Inferior parietal cortex (tissue), 1 donor: ENCODE measurements at regions not wholly inside any gene's neighbourhood (a gene's known extent, or its start where the extent isn't known, plus 50 kb on each side); places are given as distances from the start of the nearest gene placed in this dataset.

Experiments used
- DNase-seq: peaks from one replicate; pipeline ENCODE4 v3.0.0-alpha.2; 2016; ENCODE audit errors: extremely low spot score

DNA sequence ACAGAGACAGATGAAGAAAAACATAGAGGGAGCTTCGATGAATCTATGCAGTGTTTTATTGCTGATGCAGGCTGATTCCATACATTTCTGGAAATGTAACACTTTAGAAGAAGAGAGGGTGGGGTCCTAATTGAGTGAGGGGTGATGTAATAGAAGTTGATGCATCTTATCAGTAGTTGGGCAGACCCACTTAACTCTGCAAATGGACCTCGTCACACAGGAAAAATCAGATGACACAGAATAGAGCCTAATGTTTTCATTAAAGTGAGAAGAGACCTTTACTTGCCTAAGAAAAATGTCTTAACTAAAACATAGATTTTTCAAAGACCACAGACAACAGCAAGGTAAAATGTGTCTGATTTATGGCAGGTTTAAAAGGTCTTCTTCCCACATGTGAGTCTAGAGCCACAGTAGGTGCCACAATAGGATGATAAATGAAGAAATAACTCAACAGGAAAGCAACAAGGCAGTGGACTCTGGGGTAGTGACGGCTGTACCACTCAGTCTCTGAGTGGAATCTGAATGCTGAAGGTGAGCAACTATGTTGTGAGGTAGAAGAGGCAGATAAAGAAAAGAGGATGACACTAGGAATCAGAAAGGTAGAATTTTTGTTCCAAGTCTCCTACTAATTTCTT is 414.7 kb upstream of the PIK3C3 start:
- DNase-seq = no peak

GRCh38 chr18:41538751-41539150 is 416.3 kb upstream of the PIK3C3 start:
- DNase-seq = no peak

GRCh38 chr18:41537666-41538065 is 417.4 kb upstream of the PIK3C3 start:
- no peak for DNase-seq

DNA sequence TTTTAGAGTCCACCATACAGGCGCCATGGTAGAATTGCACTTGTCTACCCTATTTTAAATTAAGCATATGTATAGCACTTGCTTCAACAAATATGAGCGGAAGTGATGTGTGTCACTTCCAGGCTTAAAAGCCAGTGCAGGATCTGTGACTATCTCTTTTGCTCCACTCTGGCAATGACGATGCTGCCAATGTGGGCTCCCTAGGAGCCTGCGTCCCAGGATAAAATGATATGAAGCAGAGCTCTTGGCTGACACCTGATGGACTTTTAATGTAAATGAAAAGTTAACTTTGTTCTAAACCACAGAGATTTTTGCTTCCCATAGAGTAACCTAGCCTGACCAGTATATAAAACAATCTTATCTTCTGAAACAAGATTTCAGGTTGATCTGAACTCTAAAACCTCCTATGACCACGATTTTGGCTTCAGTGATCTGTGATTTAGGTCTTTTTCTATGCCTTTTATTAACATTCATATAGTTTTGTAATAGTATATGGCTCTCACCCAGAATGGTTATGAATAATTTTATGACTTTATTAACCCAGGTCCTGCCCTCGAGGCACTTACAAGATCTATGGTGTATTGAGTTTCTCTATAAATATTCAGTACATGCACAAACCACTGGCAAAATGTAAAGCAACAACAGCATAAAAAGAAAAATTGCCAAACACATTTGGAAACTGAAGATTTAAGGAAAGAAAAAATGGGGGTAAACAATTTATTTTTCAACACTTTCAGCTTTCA is 422.5 kb upstream of the PIK3C3 start:
- no peak for DNase-seq

DNA sequence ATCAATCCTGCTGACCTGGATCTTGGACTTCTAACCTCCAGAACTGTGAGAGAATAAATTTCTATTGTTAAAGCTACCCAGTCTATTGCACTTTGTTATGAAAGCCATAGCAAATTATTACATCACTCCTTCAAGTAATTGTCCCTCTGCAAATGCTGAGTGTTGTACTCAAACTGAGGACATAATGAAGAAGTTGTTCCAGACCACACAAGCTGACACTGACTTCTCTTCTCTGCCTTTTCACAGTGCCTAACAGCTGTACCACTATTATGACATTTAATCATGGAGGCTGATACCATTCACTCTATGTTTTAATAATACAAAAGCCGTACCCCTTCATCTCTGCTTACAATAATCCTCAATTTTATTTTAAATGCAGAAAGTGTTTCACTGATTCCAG is 424.1 kb upstream of the PIK3C3 start:
- no peak for DNase-seq

GRCh38 chr18:41529093-41529492 is 425.9 kb upstream of the PIK3C3 start:
- no peak for DNase-seq

- no peak for DNase-seq
These were observed 429.0 kb upstream of the PIK3C3 start for GRCh38 chr18:41526054-41526453.

- DNase-seq = no peak
These were observed 430.2 kb upstream of the PIK3C3 start for GRCh38 chr18:41524674-41525470.

DNA sequence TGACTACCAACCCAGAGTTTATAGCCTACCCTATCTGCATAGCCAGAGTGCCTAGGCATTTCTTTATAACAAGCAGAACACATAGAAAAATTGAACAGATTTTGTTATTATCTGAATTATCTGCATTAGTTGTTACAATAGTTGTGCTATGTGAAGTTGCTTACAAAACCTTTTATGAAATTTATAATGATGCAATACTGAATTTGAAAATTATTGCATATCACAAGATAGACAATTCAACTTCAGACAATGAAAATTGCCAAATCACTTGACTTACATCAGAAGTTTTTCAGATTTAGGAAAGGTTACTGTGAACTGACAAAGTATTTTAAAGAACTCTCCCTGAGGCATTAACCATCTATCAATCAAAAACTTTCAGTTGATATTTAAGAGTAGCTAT is 437.9 kb upstream of the PIK3C3 start:
- no peak for DNase-seq

- DNase-seq = no peak
These were observed 441.6 kb upstream of the PIK3C3 start for GRCh38 chr18:41513438-41513837.

DNA sequence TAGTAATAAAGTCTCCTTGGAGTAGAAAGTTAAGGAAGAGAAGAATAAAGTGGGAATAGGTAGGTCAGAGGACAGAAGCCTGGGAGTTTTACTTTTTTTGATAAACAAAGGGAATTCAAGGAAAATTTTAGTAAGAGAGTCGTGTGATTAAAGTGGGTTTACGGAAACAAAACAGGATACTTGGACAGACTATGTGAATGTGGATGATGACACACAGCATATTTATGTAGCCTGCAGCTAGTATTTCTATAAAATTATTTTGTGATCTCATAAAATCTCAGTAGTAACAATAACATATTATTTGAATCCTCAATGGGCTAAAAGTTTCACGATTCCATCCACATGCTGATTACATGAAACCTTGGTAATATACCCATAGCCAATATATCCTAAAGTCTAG is 450.7 kb upstream of the PIK3C3 start:
- DNase-seq = no peak

DNA sequence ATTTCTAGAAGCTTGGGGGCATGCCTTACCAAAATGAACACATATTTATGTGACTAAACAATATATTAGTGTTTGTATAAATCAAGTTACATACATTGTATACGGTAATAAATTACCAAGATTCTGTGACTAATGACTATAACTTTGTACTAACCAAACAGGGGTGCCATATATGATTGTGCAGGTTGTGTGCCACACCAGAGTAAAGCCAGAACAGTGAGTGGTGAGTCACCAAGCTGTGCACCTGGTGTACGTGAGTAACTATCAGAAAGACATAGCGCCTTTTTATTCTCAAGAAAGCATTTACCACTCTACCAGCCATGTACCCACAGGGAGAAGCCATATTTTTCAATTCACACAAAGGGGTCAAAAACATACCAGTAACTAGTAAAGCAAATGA is 453.2 kb upstream of the PIK3C3 start:
- no peak for DNase-seq

DNA sequence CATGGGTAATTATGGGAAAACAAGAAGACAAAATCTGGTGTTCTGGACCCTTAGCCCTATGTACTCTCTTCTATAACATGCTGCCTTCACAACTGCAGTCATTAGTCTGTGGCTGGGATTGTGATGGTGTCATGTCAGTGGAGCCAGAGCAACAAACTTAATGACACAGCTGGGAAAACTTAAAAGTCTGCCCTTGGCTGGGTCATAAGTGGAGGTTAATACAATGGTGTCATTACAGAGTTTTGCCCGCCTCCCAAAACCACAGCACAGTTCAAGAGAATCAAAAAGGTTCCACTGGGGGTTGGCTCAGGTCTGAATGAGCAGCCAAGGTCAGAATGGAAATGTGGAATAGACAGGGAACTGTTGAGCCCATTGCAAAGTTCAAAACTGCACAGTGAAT is 455.7 kb upstream of the PIK3C3 start:
- no peak for DNase-seq

- no peak for DNase-seq
These were observed 464.2 kb upstream of the PIK3C3 start for GRCh38 chr18:41490861-41491260.

- DNase-seq = no peak
These were observed 468.5 kb upstream of the PIK3C3 start for GRCh38 chr18:41486575-41486974.

- DNase-seq = no peak
These were observed 471.0 kb upstream of the PIK3C3 start for GRCh38 chr18:41484069-41484468.

- DNase-seq = no peak
These were observed 472.5 kb upstream of the PIK3C3 start for GRCh38 chr18:41482501-41482900.

GRCh38 chr18:41466436-41467160 is 488.4 kb upstream of the PIK3C3 start:
- DNase-seq = no peak

DNA sequence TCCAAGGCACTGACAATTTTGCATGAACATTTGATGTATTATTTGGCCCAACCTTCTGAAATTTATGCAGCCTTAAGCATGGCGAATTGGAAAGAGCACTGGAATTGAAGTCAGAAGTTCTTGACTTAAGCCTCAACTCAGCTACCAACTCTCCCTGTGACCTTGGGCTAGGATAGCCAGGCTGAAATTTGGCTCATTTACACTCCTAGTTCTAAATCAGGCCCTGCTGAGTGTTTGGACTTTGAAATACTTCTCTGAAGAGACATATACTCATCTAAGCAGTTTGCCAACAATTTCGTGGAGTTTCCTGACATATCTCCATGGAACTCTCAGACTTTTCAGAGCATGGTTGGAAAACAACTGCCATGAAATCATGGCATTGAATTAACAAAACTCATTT is 489.6 kb upstream of the PIK3C3 start:
- DNase-seq = no peak

DNA sequence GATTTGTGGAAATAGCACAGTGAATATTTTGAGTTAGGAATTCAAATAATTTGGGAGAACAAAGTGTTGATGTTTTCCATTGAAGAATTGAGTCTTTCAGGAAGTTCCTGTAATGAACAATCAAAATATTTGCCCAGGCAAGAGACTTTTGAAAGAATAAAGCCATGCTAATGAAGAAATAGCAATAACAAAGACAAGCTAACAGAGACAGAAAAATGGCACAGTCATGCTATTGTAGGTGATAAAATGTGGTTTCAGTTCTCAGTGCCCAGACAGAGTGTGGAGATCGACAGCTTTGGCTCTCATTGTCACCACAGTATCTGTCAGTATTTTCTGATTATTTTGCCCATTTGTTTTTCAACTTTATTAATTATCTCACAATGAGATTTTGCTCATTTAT is 490.8 kb upstream of the PIK3C3 start:
- no peak for DNase-seq

DNA sequence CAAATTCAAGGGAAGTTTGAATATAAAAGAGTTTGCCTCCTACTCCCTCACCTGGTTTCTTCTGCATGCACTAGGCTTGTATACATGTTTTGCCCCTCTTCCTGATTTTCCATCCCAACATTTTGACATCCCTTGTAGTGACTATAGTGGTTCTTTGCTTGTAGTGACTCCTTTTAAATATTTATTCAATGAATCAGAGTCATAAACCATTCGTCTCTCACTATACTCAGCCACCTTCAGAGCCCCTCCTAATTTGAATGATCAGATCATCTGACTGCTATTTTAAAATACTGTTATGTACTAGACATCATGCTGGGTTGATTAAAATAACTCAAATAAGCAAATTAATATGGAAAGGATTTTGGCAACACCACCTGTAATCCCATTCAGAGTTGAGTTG is 492.1 kb upstream of the PIK3C3 start:
- DNase-seq = no peak

- no peak for DNase-seq
These were observed 493.9 kb upstream of the PIK3C3 start for GRCh38 chr18:41461114-41461513.
